ENCODE measurements at regions not wholly inside any gene's neighbourhood (a gene's known extent, or its start where the extent isn't known, plus 50 kb on each side); places are given as distances from the start of the nearest gene placed in this dataset.

DNA sequence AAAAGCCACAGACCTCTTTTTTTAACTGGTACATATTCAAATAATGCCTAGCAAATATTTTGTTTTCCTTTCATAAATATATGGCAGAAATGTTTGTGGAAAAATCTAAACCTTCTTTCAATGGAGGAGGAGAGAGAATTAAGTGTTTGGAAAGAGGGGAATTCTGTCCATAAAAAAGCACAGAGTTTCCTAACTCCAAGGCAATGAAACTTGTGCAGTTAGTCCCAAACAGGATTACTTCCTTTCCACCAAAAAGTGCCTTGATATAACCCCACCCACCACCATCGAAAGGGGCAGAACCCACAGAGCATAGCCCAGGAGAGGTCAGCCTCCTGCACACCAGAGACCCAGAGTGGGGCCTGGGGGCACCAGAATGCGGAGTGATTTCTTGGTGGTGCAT is 106.3 kb downstream of the OGFRL1 start:
- TF ChIP-seq POU2F2 (IDR thresholded peaks at IDR 0.05; ENCODE audit: low read depth, low read length) (no peak), POLR2AphosphoS5 (IDR thresholded peaks at IDR 0.05; ENCODE audit: low read depth, low read length) (no peak), POLR2A (IDR thresholded peaks at IDR 0.05; ENCODE audit: low read depth, low read length) (no peak), TAF1 (IDR thresholded peaks at IDR 0.05; ENCODE audit: low read depth, low read length) (no peak)
